ENCODE measurements at regions not wholly inside any gene's neighbourhood (a gene's known extent, or its start where the extent isn't known, plus 50 kb on each side); places are given as distances from the start of the nearest gene placed in this dataset.
"Not testable (repeated sequence)": the region's sequence is repeated elsewhere in the genome, so short reads cannot be mapped to it uniquely, and the experiment has no call there.

DNA sequence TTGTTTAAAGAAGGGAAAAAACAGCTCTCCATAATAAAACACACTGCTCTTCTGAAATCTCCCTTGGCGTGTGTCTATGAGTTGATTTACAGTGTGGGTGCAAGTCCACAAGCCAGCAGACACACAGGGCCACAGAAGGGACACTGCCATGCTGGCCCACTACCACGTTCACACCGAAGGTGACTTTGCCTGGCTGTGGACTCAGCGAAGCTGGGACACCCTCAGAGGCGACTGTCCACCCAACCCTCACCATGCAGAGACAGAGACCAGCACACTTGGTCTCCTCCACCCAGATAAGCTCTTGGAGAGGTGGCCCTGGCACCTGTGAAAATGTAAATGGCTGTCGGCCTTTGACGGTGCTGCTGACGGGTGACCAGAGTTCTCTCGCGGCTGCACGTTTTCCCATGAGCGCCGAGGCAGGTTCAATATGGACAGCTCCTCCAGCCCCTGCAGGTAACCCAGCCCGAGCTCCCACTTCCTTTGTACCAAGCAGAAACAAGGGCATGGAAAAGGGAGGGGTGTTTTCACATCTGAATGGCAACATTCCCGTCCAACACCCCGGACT is 78.0 kb downstream of the YTHDF1 start:
- TF ChIP-seq, protein P1, sequence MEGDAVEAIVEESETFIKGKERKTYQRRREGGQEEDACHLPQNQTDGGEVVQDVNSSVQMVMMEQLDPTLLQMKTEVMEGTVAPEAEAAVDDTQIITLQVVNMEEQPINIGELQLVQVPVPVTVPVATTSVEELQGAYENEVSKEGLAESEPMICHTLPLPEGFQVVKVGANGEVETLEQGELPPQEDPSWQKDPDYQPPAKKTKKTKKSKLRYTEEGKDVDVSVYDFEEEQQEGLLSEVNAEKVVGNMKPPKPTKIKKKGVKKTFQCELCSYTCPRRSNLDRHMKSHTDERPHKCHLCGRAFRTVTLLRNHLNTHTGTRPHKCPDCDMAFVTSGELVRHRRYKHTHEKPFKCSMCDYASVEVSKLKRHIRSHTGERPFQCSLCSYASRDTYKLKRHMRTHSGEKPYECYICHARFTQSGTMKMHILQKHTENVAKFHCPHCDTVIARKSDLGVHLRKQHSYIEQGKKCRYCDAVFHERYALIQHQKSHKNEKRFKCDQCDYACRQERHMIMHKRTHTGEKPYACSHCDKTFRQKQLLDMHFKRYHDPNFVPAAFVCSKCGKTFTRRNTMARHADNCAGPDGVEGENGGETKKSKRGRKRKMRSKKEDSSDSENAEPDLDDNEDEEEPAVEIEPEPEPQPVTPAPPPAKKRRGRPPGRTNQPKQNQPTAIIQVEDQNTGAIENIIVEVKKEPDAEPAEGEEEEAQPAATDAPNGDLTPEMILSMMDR (conservative IDR thresholded peaks at IDR 0.05; ENCODE audit: low read depth, low read length) = no peak
- no peak for DNase-seq (ENCODE audit: low read depth)
- no peak overlapping the region for H3K4me3 ChIP-seq (ENCODE audit: low read depth, low read length)

DNA sequence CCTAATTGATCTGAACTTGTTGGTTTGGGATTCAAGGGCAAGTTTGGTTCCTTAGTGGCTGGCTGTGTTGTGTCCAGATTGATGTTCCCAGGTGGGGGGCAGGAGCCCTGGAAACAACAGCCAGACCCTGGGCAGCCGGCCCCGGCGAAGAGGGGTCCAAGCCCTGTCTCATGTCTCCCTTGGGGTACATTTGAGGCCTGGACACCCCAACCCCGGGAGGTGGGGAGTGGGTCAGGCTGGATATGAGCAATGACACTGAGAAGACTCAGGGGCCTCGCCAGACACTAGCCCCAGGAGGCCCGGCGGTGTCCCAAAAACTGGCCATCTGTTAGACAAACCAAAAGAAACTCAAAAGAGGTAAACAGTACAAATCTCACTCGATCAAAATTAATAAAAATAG is 79.6 kb downstream of the YTHDF1 start:
- DNase-seq (ENCODE audit: low read depth) = no peak
- no peak overlapping the region for H3K4me3 ChIP-seq (ENCODE audit: low read depth, low read length)
- TF ChIP-seq, protein P1 (conservative IDR thresholded peaks at IDR 0.05; ENCODE audit: low read depth, low read length) = no peak

DNA sequence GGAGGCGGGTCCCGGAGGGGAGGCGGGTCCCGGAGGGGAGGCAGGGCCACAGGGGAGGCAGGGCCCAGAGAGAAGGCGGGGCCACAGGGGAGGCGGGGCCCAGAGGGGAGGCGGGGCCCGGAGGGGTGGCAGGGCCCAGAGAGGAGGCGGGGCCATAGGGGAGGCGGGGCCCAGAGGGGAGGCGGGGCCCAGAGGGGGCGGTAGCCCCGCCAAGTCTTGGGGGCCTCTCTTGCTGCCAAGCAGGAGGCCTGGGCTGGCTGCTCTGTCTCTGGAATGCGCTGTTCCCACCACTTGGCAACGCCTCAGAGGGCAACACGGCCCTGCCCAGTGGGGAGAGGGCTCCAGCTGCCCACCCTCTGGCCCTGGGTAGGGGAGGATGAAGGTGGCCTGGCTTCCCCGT is 80.5 kb downstream of the YTHDF1 start:
- DNase-seq (ENCODE audit: low read depth) = no peak
- no peak overlapping the region for H3K4me3 ChIP-seq (ENCODE audit: low read depth, low read length)

DNA sequence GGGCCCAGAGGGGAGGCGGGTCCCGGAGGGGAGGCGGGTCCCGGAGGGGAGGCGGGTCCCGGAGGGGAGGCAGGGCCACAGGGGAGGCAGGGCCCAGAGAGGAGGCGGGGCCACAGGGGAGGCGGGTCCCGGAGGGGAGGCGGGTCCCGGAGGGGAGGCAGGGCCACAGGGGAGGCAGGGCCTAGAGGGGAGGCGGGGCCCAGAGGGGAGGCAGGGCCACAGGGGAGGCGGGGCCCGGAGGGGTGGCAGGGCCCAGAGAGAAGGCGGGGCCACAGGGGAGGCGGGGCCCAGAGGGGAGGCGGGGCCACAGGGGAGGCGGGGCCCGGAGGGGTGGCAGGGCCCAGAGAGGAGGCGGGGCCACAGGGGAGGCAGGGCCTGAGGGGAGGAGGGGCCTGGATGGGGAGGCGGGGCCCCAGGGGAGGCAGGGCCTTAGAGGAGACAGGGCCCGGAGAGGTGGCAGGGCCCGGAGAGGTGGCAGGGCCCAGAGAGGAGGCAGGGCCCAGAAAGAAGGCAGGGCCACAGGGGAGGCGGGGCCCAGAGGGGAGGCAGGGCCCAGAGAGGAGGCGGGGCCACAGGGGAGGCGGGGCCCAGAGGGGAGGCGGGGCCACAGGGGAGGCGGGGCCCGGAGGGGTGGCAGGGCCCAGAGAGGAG is 81.1 kb downstream of the YTHDF1 start:
- DNase-seq (ENCODE audit: low read depth); H3K4me3 ChIP-seq (ENCODE audit: low read depth, low read length): not testable (repeated sequence)

More for the DNA sequence above, 80.5 kb downstream of the YTHDF1 start:
- TF ChIP-seq, protein P1 (conservative IDR thresholded peaks at IDR 0.05; ENCODE audit: low read depth, low read length) = no peak

DNA sequence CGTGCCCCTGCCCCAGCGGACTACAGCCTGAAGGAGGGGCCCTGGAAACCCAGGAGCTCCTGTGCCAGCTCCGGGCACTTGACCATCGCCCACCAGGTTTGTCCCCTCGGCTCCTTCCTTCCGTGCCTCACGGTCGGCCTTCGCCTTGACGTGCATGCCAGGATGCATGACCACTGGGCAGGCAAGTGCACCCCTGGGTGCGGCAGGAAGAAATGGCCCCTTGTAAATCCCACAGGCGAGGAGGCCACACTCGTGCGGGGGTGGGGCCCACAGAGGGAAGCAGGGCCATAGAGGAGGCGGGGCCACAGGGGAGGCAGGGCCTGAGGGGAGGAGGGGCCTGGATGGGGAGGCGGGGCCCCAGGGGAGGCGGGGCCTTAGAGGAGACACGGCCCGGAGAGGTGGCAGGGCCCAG is 81.7 kb downstream of the YTHDF1 start:
- H3K4me3 ChIP-seq (ENCODE audit: low read depth, low read length) = no peak overlapping the region
- TF ChIP-seq, protein P1 (conservative IDR thresholded peaks at IDR 0.05; ENCODE audit: low read depth, low read length) = no peak
- no peak for DNase-seq (ENCODE audit: low read depth)

DNA sequence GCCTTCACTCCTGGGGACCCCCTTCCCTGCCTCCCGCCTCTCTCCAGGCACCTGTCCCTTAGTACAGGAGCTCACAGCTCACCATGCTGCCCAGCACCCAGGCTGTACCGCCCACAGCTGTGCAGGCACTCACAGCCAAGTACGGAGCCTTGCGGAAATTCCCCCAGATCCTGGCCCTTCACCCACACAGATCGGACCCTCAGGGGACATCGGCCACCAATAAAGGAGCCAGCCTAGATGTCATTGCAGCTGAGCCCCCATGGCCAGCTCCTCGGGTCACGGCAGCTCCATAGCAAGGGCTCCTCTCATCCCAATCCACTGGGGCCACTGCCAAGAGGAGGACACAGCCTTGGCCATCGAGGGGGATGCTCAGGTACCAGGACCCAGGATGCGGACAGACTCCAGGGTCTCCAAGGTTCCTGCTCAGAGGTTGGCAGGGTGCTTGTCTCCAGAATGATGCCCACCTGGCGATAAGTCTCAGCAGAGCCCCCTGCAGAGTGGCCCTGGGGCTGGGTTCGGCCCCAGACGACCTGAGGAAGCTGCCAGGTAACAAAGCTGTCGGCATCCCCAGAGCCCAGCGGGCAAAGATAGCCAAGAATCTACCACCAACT is 82.3 kb downstream of the YTHDF1 start:
- H3K4me3 ChIP-seq (ENCODE audit: low read depth, low read length) = no peak overlapping the region
- no peak for DNase-seq (ENCODE audit: low read depth)
- TF ChIP-seq, protein P1 (conservative IDR thresholded peaks at IDR 0.05; ENCODE audit: low read depth, low read length) = no peak

DNA sequence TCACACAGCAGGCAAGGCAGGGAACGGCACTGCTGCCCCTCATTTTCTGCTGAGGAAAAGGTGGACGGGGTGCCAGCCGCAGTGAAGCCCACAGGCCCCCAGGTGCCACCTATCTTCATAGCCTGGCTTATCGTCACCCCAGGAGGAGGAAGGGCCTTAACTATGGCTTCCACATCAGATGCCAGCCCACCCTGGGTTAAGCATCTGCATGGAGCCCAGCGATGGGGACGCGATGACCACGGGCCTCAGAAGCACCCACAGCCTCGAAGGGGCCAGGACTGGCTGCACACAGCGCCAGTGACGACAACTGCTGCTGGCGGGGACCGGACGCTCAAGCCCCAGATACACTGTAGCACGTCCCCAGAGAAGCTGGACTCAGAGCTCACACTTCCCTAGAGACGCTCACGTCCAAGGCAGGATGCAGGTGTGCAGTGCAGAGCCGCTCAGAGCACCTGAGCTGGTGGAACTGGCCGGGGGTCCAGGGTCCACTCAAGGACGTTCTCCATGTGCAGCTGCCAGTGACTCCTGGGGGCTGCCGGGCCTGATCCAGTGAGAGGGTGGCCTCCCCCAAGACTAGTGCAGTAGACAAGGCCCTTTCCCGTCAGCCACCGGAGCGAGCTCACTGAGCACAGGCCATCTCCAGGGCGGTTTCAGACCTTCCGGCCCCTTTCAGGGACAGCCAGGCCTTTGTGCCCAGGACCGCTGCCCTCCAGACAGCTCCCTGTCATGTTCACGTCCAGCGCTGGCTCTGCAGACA is 83.0 kb downstream of the YTHDF1 start:
- TF ChIP-seq, protein P1 (conservative IDR thresholded peaks at IDR 0.05; ENCODE audit: low read depth, low read length) = no peak
- no peak for DNase-seq (ENCODE audit: low read depth)

More for the DNA sequence above, 83.0 kb downstream of the YTHDF1 start:
- H3K4me3 ChIP-seq (ENCODE audit: low read depth, low read length) = no peak overlapping the region
